Skeletal muscle satellite cell (primary cell): ENCODE measurements at regions not wholly inside any gene's neighbourhood (a gene's known extent, or its start where the extent isn't known, plus 50 kb on each side); places are given as distances from the start of the nearest gene placed in this dataset.

Source experiments
- H3K27me3 ChIP-seq: 2 replicates; pipeline ENCODE4 v1.7.0; 2013; ENCODE audit warnings: low read length; ENCODE audit not compliant: control insufficient read depth, insufficient read depth
- H3K36me3 ChIP-seq: 2 replicates; pipeline ENCODE4 v1.7.0; 2013; ENCODE audit warnings: mild to moderate bottlenecking, control low read depth, low read length; ENCODE audit not compliant: insufficient read depth
- H3K4me1 ChIP-seq: 2 replicates; pipeline ENCODE4 v1.7.0; 2013; ENCODE audit warnings: low read length; ENCODE audit not compliant: control insufficient read depth, insufficient read depth
- H3K4me2 ChIP-seq: 2 replicates; pipeline ENCODE4 v1.7.0; 2013; ENCODE audit warnings: mild to moderate bottlenecking, low read length
- H3K4me3 ChIP-seq: 2 replicates; pipeline ENCODE4 v1.7.0; 2013; ENCODE audit warnings: low read length
- H3K9ac ChIP-seq: 2 replicates; pipeline ENCODE4 v1.7.0; 2013; ENCODE audit warnings: mild to moderate bottlenecking, low read depth, low read length, moderate library complexity
- H3K9me3 ChIP-seq: replicated peaks from 2 replicates; pipeline ENCODE4 v1.7.0; 2013; ENCODE audit warnings: mild to moderate bottlenecking, control low read depth, low read length

DNA sequence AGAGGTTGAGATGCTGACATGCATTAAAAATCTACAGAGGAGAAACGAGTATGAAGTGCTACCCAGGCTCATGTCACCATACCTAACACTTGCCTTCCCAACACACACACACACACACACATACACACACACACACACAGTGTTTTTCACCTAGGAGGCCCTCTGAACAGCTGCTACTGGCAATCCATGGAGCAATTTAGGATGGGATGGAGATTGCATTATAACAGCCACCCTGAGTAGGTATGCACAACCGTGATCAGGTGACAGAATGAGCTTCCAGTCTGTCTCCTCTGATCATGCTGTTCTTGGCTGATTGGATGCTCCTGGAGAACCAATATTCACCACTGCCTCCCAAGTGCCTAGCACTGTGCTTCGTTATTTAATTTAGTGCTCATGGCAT lies 528.5 kb upstream of the CDH5 start:
- no peak overlapping the region for H3K4me2 ChIP-seq
- H3K9me3 ChIP-seq: no peaks in the 10 kb centered on the region
- H3K36me3 ChIP-seq: no peaks in the 10 kb centered on the region
- no peak overlapping the region for H3K9ac ChIP-seq
- H3K4me1 ChIP-seq: no peaks in the 10 kb centered on the region
- no peak overlapping the region for H3K4me3 ChIP-seq
- no peaks in the 10 kb centered on the region for H3K27me3 ChIP-seq

DNA sequence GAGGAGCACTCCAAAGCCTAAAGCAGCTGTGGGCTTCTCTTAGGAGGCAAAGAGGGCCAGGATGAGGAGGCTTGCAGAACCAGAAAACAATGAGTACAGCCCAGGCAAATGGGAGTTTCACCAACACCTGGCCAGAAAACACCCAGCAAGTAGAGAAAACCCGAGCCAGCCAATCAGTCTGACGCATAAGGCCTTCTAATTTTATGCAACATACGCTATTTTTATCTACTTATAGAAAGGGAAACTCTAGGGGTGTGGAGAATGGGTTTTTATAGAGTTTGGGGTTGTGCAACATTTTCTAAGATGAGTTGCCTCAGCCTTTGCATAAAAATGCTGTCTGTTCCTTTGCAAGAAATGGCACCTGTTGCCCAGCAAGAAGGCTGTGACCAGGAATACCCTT lies 529.0 kb upstream of the CDH5 start:
- Histone ChIP-seq H3K4me1 (no peaks in the 10 kb centered on the region), H3K4me2 (no peak overlapping the region), H3K9me3 (no peaks in the 10 kb centered on the region), H3K4me3 (no peak overlapping the region), H3K36me3 (no peaks in the 10 kb centered on the region), H3K9ac (no peak overlapping the region), H3K27me3 (no peaks in the 10 kb centered on the region)

DNA sequence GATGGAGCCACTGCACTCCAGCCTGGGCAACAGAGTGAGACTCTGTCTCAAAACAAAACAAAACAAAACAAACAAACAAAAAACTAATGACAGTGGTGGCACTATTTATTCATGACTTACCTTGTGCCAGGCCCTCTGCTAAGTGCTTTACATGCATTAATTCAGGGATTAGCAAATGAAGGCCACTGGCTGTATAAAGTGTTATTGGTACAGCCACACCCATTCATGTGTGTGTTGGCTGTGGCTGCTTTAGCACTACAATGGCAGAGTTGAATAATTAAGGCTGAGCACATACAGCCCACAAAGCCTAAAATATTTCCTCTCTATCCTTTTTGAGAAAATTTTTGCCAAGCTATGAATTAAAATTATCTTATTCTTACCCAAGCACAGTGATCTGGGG lies 531.8 kb upstream of the CDH5 start:
- H3K9me3 ChIP-seq: no peaks in the 10 kb centered on the region
- no peaks in the 10 kb centered on the region for H3K36me3 ChIP-seq
- H3K4me3 ChIP-seq: no peak overlapping the region
- no peaks in the 10 kb centered on the region for H3K27me3 ChIP-seq
- no peaks in the 10 kb centered on the region for H3K4me1 ChIP-seq
- H3K9ac ChIP-seq: no peak overlapping the region
- H3K4me2 ChIP-seq: no peak overlapping the region

DNA sequence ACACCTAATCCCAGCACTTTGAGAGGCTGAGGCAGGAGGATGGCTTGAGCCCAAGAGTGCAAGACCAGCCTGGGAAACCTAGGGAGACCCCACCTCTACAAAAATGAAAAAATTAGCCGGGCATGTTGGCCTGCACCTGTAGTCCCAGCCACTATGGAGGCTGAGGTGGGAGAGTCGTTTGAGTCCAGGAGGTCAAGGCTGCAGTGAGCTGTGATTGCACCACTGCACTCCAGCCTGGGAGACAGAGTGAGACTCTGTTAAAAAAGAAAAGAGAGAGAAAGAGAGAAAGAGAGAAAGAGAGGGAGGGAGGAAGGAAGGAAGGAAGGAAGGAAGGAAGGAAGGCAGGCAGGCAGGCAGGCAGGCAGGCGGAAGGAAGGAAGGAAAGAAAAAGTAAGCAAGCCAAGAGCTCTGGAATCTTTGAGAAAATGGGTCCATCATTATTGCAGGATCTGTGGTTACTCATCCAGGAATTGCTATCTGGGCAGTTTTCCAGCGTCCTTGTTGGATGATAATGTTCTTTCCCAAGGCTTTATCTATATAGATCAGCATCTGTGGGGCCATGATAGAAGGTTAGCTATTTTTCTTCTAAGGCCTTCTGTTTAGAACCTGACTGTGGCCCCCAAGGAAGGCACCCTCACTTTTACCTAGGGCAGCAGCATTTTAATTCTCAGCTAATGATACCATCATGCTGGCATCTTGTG lies 533.2 kb upstream of the CDH5 start:
- Histone ChIP-seq H3K9ac (no peak overlapping the region), H3K36me3 (no peaks in the 10 kb centered on the region), H3K27me3 (no peaks in the 10 kb centered on the region), H3K4me2 (no peak overlapping the region), H3K4me3 (no peak overlapping the region), H3K9me3 (no peaks in the 10 kb centered on the region), H3K4me1 (no peaks in the 10 kb centered on the region)

DNA sequence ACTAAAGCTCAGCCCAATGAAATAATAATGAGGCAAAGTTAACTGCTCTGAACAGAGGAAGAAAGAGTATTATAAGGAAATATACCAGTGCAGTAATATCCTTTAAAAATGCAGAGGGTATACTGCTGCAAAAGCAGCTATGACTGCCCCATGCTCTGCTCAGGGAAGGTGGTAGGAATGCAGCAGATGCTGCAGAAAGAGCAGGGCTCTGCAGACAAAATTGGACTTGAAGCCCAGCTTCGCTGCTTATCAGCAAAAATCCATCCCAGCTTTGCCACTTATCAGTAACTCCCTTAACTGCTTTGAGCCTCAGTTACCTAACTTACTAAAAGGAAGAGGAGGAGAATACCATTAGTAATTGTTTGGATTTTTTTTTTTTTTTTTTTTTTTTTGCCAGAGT lies 533.8 kb upstream of the CDH5 start:
- Histone ChIP-seq H3K36me3 (no peaks in the 10 kb centered on the region), H3K4me1 (no peaks in the 10 kb centered on the region), H3K9me3 (no peaks in the 10 kb centered on the region), H3K4me3 (no peak overlapping the region), H3K4me2 (no peak overlapping the region), H3K27me3 (no peaks in the 10 kb centered on the region), H3K9ac (no peak overlapping the region)

DNA sequence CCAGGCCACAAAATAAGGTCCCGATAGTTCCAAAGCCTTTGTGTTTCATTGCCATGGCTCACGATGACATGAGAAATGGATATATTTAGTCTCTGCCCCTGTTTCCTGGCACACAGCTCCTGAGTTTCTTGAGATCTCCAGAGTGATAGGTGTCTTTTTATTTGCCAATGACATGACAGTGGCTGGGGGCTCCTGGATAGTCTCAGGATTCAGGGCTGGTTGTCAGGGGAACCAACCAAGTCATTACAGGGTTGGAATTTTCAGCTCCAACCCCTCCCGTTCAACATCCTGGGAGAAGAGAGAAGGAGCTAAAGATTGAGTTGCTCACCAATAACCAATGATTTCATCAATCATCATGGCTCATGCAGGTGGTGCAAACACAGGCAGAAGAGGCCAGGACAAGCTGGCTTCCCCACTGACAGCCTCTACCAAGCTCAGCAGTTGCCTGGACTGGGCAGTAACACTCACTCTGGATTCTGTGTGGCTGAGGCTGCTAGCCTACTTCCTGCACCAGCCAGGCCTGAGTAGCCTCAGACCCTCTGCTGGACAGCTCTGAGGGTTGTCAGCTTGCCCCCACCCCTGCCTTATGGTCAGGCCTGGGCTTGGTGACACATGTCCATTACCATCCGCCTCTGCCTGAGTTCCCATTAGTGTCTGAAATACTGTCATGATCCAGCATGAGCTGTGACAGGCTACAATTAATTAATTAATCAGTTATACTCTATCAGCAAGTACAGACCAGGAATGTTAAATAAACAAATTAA lies 534.4 kb upstream of the CDH5 start:
- no peak overlapping the region for H3K4me3 ChIP-seq
- no peaks in the 10 kb centered on the region for H3K9me3 ChIP-seq
- H3K4me2 ChIP-seq: no peak overlapping the region
- no peaks in the 10 kb centered on the region for H3K4me1 ChIP-seq
- H3K9ac ChIP-seq: no peak overlapping the region
- no peaks in the 10 kb centered on the region for H3K36me3 ChIP-seq
- no peaks in the 10 kb centered on the region for H3K27me3 ChIP-seq

DNA sequence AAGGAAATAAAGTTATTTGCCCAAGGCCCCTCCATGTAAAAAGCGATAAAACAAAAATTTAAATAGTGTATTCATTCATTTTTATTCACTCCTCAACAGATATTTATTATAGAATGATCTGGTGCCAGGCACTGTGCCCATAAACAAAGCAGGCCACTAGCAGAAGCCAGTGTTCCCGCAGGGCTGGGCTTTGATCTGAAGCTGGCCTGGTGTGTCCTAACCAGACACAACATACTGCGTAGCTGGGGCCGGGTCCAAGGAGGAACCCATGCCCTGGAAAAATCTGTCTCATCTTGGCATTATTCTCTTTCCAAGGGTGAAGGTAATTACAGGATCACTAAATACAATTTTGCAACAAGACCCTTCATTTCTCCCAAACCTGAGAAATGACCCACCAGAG lies 537.4 kb upstream of the CDH5 start:
- Histone ChIP-seq H3K9ac (no peak overlapping the region), H3K9me3 (no peaks in the 10 kb centered on the region), H3K27me3 (no peaks in the 10 kb centered on the region), H3K36me3 (no peaks in the 10 kb centered on the region), H3K4me2 (no peak overlapping the region), H3K4me1 (no peaks in the 10 kb centered on the region), H3K4me3 (no peak overlapping the region)

DNA sequence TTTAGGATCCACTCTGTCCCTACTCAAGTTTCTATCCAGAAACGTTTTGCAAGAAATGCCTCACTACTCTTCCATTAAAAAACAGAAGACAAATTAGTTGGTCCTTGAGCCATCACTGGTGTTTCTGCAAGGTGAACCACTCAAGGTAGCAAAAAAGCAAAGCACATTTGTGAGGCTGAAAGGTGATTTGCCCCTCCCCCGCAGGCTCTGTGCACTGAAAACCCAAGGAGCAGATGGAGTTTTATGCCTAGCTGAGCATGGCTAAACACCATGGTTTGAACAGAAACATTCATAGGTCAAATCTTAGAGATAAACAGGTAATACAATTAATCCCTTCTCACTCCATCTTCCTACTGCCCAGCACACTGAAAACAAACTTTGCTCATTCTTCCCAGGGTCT lies 538.2 kb upstream of the CDH5 start:
- Histone ChIP-seq H3K9me3 (no peaks in the 10 kb centered on the region), H3K36me3 (no peaks in the 10 kb centered on the region), H3K4me2 (no peak overlapping the region), H3K27me3 (no peaks in the 10 kb centered on the region), H3K9ac (no peak overlapping the region), H3K4me3 (no peak overlapping the region), H3K4me1 (no peaks in the 10 kb centered on the region)

DNA sequence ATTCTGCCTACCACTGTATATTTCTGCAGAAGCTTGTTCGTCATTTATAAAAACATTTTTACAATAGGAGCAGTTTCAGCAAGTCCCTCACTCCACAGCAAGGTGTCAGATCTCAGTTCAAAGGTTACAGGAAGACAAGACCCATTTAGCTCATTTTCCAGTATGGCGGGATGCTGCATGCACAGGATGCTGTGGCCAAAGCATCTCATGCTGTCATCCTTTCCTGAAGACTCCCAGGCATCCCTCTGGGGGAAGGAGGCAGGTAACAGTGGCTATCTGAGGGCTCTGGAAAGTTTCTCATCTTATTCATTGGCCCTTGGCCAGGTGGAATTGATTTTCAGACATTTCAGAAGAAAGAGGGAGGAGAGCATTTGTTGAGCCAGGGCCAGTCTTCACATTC lies 539.3 kb upstream of the CDH5 start:
- no peaks in the 10 kb centered on the region for H3K9me3 ChIP-seq
- H3K27me3 ChIP-seq: no peaks in the 10 kb centered on the region
- H3K4me3 ChIP-seq: no peak overlapping the region
- H3K36me3 ChIP-seq: no peaks in the 10 kb centered on the region
- H3K9ac ChIP-seq: no peak overlapping the region
- H3K4me1 ChIP-seq: no peaks in the 10 kb centered on the region
- no peak overlapping the region for H3K4me2 ChIP-seq

DNA sequence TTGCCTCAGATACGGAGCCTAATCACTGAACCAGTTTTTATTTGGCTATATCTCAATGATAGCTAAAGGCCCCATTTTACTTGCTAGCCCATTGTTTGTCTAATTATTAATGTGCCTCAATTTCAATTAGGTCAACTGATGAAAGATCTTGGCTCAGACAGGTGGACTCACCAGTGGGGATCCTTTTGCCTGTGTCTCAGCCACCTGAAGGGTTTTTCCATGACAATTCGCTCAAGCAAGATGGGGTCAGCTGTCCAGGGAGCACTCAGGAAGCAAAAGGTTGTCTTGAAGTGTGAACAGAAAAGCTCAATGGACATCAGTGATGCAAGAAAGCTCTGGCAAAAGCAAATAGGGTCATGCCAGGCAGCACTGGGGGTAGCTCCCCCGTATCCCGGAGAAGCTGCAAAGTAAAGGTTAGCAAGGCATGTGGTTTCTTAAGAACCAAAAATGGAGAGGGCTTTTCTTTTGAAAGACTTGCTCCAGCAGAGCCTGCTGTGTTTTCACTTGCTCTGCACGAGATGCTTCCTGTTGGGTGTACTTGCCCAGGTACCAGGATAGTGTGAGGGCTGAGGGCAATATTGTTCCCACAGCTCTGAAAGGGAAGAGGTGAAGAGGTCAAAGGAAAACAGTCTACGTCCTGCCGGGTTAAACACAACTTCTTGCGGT lies 541.2 kb upstream of the CDH5 start:
- Histone ChIP-seq H3K9ac (no peak overlapping the region), H3K4me2 (no peak overlapping the region), H3K4me1 (no peaks in the 10 kb centered on the region), H3K9me3 (no peaks in the 10 kb centered on the region), H3K27me3 (no peaks in the 10 kb centered on the region), H3K36me3 (no peaks in the 10 kb centered on the region), H3K4me3 (no peak overlapping the region)

DNA sequence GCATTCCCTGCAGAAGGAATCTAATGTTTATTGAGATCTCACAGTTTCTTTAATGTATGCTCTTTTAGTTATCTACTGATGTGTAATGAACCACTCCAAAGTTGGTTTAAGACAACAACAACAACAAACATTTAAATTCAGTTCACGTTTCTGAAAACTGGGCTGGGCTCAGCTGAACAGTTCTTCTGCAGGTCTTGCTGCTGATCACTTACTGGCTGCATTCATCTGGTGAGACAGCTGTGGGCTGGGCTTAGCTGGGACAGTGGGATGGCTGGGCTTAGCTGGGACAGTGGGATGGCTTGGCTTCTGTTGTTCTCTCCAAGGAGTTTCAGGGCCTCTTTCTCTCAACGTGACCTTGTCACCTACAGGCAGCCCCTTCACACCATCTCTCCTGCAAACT lies 544.3 kb upstream of the CDH5 start:
- H3K4me2 ChIP-seq: no peak overlapping the region
- no peaks in the 10 kb centered on the region for H3K4me1 ChIP-seq
- no peaks in the 10 kb centered on the region for H3K9me3 ChIP-seq
- H3K27me3 ChIP-seq: no peaks in the 10 kb centered on the region
- H3K4me3 ChIP-seq: no peak overlapping the region
- H3K36me3 ChIP-seq: no peaks in the 10 kb centered on the region
- no peak overlapping the region for H3K9ac ChIP-seq
